ENCODE measurements at regions not wholly inside any gene's neighbourhood (a gene's known extent, or its start where the extent isn't known, plus 50 kb on each side); places are given as distances from the start of the nearest gene placed in this dataset.

DNA sequence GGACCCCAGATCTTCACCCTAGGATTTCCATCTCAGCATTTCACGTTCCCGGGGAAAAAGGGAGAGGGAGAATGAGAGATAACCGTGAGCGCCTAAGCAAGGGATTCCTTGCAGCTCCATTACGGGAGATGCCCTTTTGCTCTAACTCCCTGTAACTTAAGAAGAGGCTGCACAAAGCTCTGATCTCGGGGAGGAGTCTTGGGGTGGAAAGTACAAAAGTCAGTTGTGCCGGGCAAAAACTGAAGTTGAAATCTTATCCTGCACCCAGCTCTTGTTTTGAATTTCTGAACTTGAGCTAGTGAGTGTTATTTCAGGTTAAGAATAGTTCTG, 256.4 kb upstream of the SOX21 start:
- DNase-seq (ENCODE audit: low spot score) = no peak

DNA sequence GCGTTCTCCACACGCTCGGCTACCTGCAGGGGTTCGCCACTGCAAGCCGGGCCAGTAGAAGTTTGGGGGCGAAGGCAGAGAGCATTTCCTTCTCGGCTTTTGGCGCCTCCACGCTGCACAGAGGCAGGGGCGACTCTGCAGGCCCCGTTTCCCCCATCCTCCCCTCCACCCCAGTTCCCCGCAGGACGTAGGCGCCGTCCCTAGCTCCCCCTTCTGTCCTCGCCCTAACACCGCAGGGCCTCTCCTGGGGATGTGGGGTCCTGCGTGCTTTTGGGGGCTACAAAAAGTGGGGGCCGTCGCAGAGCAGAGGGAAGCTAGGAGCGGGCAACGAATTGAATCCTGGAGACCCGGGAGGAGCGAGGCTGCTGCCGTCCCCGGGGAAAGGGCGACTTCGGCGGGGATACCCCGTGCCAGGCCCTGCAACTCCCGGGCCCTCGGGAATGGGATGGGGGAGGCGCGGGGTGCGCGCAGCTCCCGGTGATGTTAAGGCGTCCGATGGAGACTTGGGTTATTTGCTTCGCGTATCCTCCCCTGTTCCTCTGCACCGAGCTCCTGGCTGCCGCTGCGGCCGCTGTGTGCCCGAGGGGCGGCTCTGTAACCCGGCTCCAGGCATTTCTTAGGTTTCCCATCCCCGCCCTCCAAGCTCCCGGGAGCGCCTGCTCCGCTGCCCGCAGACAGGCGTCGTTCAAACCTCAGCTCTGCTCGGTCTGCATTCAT, 255.9 kb upstream of the SOX21 start:
- DNase-seq (ENCODE audit: low spot score) = peak; percentile 80

DNA sequence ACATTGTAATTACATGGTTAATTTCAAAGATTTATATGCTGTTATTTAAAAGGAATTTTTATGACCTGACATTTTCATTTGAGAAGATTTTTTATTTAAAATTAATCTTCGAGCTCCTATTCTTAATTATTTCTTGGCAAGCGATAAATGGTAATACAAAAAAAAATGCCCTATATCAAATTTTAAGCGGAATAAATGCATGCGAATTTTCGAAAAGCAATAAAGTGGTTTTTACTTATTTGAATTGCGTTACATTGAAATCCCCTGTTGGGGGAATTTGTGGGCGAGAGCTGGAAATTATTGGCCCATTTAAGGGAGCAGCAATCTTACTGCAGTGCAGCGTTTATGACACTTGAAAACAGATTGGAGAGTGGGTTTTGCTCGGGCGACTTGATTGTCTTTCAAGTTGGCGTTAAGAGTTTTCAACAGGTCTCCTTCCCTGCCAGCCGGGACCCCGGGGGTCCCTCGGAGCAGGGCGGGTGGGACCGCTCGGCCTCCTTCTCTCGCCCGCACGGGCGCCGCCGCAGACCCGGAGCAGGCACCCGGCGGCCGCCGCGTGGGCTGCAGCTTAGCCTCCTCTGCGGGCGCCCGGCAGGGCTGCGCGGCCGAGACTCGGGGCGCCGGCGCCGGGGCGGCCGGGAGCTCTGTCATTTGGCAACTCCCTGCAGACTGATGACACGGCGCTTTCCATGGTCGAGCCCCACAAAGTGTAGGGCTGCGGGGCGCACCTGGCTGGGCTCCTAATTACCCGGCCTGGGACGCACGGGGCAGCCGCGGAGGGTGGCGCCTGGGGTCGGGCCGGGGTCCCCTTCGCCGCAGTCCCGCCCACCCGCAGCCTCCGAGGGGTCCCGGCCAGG, 255.1 kb upstream of the SOX21 start:
- DNase-seq (ENCODE audit: low spot score) = peak; percentile 15

DNA sequence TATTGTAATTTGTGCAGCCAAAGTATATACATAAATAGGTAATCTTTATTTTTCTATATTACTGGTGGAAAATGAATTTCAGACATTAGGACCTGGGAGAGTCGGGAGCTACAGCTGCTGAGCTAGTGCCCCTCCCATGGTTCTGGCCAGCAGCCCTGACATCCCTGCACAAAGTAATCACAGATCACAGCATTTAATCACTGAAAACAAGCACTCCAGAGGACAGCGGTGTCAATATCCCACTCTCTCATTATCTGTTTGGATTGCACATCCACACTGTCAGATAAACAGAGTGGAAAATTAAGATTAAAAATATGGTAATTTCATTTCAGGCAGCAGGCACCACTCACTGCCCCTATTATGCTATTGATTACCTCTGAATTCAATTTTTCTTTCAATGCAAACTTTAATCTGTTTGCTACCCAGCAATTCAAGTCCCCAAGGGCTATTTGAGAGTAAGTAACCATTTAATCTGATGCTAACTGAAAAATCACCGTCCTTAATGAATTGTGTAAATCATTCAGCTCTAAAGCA, 254.1 kb upstream of the SOX21 start:
- peak; percentile 20 for DNase-seq (ENCODE audit: low spot score)

DNA sequence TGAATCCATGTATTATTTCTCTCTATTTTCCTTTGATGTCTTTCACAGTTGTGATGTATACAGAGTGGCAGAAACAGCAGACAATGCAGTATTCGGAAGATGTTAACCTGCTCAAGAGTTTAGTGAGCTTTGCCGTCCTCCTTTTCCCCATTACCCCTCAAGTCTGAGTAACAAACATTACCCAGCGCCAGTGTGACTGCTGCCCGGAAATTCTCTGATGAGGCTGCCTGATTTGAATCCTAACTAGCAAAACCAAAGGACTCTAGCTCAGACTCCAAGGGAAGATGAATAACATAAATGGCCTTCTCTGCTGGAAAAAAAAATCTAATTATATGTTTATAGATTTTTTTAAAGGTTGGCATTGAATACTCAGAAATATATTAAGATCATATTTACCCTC, 247.3 kb upstream of the SOX21 start:
- peak; percentile 57 for DNase-seq (ENCODE audit: low spot score)

DNA sequence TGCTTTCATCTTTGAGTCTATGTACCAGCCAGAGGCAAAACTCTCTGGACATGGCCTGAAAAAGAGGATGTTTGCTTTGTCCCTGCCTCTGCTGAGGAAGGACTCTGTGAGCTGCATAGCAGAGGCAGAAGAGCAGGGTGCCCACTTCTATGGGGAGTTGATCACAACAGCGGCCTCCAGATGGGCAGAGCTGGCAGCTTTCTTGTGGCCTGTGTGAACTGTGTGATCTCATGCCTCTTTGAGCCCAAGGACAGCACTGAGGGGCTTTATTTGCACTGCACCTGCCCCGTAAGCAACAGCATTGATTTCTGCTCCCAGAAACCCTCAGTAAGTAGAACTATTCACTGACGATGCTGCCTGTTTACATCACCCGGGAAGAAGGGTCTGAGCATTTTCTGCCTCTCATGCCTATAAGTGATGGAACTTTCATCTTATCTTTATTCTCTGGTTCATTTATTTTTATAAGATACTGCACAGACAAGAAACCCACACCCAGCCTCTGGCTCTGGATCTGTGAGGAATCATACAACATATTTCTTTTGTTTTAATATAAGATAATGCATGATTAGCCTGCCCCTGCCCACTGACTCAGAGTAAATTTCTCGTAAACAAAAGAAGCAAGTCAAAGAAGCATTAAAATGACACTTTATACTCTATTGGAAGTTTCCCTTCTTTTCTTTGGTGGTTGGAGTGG, 244.2 kb upstream of the SOX21 start:
- peak; percentile 78 for DNase-seq (ENCODE audit: low spot score)

DNA sequence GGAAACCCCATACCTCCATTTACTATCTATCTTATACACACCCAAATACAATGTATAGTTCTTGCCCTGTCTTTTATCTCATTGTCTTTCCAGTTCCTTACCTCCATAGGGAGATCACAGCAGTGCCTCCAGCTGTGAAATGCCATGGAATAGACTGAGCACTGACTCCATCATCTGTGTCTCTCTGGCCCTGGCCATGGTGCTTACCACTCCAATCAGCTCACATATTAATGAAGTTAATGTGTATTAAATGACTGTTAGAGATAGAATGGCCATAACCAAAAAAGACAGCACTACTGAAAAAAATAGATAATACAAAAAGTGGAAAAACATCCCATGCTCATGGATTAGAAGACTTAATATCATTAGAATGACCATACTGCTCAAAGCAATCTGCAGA, 240.4 kb upstream of the SOX21 start:
- DNase-seq (ENCODE audit: low spot score) = no peak

DNA sequence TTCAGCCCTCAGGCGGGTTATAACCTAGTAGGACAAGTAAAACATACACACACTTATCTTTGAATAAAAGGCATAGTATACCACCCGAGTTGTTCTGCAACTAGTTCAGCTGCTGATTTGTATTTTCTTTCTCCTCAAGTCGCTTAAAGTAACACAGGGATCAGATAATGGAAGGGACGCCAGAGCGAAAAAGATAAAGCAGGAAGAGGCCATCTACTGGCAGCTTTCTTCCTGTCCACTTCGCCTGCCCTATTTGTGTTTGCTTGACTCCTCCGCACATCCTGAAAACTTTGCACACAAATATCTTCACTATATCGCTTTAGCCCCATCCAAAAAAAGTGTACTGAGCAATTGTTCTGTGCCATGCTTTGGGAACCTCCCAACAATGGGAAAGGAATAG, 238.0 kb upstream of the SOX21 start:
- peak; percentile 51 for DNase-seq (ENCODE audit: low spot score)

DNA sequence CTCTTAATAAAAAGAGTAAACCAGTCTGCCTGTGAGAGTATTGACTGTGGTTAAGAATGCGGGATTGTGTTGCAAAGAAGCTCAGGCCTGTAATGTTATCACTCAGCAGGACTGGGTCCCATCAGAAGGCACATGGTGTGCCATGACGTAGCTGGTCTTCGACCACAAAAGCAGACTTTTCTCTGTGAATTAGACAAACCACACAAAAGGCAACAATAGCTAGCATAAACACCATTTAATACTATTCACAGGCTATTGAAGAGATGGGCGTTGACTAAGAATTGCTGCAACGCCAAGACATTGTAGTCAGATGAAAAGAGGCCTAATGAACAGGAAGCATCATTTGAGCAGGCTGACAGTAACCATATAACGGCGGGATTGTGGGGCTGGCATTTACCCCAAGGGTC, 235.6 kb upstream of the SOX21 start:
- DNase-seq (ENCODE audit: low spot score) = peak; percentile 71

DNA sequence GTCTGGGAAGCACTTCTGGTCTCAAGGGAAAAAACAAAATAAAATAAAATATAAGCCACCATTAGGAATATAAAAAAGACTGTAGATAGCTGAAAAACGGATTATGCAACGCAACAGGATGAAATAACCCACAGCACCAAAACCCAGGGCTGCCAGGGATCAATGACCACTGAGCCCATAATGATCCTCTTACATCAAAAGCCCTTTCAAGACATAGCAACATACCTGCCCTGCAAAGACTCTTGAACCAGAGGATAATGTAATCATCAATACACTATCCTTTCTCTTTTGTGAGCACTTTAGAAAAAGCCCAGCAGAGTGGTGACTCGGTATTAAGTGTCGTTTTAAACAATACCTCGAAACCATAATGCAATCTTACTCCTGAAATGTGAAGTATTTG, 235.0 kb upstream of the SOX21 start:
- no peak for DNase-seq (ENCODE audit: low spot score)

DNA sequence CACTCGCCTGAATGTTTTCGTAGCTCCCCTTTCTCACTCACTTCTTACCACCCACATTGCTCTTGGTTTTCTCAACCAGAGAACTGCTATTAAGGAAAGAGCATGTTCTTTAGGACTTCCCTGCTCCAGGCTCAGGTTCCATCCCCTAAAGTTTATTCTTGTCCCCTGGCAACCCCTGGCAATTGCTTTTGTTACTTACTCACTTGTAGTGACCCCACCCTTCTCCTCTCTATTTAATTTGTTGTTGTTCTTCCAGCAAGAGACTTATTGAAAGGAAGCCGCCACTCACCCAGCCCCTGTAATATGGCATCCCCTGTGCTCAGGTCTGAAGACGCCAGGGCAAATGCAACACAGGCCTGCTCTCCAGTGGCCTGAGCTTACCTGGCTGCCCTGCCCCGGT, 233.7 kb upstream of the SOX21 start:
- no peak for DNase-seq (ENCODE audit: low spot score)

DNA sequence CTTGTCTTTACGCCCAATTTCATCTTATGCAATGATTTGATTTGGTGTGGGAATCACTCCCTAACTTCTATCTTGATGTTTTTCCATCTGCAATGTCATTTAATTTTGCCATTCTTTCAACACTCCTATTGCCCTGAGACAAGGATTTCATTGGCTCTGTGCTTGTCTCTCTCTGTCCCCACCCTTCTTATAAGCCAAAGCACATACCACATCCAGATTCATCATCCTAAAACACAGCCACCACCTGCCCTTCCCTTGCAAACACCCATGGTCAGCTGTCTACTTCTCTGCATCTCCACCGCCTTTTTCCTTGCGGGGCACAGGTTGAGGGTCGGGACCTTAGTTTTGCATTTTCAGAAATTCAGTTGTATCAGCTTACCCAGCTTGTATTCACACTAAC, 225.8 kb upstream of the SOX21 start:
- DNase-seq (ENCODE audit: low spot score) = no peak

DNA sequence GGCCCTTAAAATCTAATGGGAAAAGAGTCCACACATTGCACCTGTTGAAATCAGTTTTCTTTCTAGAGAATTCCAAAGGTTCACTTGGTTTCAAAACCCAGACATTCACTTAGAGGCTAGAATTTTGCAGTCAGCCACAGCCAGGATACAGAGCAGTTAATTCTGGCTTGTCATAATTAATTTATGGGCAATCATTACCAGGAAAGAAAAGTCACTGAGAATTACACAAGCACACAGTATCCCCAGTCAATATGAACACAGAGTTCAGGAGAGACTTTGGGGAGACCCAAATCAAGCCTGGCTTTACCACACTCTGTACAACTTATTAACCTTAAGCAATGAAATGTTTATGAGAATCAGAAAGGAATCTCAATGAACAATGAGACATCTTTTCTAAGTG, 224.3 kb upstream of the SOX21 start:
- no peak for DNase-seq (ENCODE audit: low spot score)

DNA sequence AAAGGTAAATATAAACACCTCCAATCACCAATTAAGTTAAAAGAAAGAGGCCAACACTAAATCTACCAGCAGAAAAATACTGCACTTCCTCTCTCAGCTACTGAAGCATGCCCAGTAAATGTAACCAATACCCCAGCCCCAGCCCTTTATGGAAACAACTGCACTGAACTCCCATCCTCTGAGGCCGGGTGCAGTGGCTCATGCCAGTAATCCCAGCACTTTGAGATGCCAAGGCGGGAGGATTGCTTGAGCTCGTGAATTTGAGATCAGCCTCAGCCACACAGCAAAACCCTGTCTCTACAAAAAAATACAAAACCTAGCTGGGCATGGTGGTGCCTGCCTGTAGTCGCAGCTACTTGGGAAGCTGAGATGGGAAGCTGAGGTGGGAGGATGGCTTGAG, 221.6 kb upstream of the SOX21 start:
- no peak for DNase-seq (ENCODE audit: low spot score)

DNA sequence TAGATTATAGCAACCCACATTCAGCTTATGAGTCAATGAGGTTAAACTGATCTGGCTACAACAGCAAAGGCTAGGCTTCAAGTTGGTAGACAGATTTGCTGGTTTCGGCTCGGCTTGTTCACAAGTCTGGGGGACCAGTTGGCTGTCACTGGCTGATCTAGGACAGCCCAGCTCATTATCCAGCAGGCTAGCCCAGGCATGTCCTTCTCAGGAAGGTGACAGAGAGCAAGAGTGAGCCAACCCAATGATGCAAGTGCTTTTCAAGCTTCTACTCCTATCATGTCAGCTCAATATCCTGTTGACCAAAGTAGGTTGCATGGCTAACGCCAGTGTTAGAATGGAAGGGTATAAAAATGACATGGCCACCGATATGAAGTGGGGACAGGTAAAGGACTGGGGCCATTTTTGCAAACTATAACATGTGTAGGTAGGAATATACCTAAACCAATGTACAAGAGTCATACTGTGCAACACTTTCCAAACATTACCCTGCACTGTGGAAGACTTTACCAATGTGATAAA, 220.9 kb upstream of the SOX21 start:
- no peak for DNase-seq (ENCODE audit: low spot score)

DNA sequence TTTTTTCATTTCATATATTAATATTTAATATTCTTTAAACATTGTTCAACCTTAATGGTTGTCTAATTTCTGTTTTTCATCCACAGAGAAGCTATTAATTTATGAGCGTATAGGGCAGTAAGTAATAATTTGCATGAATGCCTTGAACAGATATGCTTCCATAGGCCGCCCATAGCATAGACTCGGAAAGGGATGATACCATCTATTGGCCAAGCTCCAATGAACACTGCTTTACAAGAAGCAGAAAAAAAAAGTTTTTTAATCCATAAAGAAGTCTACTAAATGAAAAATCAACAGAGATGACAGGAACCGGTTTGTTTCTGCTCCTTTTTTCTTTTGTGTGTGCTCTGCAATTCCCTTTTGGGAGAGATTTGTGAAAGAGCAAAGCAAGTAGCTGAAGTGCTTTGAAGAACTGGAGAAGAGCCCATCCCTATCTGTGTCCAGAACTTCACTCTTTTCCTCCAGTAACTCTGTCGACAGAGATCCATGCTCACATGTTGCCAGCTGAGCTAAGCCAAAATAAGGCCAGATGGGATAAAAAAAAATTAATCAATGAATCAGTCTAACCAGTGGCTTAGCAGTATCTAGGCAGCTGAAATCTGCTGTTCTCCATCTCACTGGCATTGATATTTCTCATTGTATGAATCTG, 215.9 kb upstream of the SOX21 start:
- peak; percentile 8 for DNase-seq (ENCODE audit: low spot score)

DNA sequence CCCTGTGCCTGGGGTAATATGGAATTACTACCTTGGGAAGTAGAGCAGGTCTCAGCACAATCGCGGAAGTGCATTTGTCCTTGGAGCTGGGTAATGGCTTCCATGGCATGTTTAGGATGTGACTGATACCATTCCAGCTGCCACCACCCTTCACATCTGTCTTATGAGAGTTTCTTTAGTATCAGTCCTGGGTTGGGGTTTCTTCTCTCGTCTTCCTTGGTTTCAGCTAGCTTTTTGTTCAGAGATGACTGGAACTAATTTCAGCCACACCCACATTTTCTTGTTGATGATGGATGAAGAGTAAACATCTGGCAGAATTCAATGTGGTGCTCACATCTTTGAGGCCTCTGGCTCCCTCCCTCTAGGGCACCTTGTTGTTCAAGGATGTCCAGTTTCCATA, 212.9 kb upstream of the SOX21 start:
- DNase-seq (ENCODE audit: low spot score) = no peak

DNA sequence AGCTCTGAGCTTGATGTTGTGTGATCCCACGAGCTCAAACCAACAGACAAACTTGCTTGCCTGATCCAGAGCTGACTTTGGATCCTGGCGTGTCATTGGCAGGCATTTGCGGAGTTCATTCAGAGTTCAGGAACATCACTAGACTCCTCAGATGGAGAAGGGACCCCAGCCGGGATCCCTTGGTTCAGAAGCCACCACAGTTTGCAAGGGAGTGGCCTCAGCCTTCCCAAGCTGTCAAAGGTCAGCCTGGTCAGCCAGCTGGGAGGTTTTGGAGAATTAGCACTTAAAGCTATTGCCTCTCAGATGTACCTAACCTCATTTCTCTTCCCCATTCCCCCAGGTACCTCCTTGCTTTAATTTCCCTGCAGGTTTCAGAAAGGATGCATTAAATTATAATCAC, 208.8 kb upstream of the SOX21 start:
- DNase-seq (ENCODE audit: low spot score) = no peak

DNA sequence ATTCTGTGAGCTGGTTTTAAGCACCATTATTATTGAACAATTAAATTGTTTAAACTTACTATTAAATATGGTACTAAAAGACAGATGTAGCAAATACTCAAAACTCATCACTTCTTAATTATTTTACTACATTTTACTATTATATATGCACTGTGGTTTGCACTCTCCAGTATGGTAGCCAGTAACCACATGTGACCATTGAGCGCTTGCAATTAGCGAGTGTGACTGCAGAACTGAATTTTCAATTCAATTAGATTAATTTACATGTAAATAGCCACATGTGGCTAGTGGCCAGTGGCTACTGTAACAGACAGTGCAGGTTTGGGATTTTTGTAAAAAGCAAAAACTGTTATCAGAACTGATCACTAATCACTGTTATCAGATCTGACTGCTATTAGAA, 208.2 kb upstream of the SOX21 start:
- no peak for DNase-seq (ENCODE audit: low spot score)

DNA sequence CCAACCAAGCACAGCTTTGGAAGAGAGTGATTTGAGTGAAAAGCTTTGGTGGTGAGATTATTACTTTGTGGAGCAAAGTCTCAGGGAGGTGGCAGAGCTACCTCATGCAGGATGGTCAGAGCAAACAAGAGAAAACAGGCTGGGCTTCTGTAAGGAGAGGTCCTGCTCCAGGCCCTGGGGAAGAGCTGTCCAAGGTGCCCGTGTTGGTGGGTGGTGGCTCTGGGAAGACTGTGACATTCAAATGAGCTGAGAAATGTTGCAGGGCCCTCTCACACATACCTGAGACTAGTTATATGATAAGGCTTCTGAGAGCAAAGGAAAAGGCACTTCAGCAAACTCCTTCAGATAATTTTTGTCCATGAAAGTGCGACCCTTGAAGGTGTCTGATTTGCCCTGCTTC, 205.5 kb upstream of the SOX21 start:
- no peak for DNase-seq (ENCODE audit: low spot score)

DNA sequence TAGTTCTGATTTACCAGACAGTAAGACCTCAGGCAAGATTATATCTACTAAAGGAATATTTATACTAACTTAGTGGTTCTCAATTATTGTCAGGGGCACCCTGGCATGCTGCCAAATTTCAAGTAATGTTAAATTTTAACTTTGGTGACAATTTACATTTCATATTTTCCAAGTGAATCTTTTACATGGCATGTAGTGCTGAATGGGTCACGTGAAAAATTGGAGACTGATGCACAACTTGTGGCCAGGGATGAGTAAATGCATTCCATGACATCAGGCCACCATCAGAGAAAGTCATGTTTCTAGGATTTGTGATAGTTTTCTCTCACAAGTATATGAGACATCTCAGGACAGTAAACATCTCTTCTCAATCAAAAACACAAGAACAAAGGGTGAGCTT, 202.6 kb upstream of the SOX21 start:
- no peak for DNase-seq (ENCODE audit: low spot score)

DNA sequence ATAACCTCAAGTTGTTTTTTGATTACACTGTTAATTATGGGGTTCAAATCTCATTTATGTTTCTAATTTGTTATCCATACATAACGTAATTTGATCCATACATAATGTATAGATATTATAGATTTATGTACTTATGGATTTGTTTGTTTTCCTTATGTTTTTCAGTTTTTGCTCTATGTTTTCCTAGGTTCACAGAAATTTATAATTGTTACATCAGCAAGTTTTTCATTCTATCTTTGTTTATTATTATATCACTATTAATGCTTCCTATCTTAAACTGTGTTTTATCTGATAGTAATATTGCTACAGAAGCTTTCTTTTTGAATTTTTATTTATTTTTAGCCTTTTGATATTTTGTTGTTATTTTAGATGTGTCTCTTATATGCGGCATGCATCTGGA, 194.3 kb upstream of the SOX21 start:
- no peak for DNase-seq (ENCODE audit: low spot score)

Measured in Ammon's horn (tissue), 1 donor.